GM04503 (cell line): ENCODE measurements at regions not wholly inside any gene's neighbourhood (a gene's known extent, or its start where the extent isn't known, plus 50 kb on each side); places are given as distances from the start of the nearest gene placed in this dataset.

Experiments
- DNase-seq: peaks from one replicate; pipeline ENCODE4 v3.0.0-alpha.2; 2012; ENCODE audit warnings: low read depth

DNA sequence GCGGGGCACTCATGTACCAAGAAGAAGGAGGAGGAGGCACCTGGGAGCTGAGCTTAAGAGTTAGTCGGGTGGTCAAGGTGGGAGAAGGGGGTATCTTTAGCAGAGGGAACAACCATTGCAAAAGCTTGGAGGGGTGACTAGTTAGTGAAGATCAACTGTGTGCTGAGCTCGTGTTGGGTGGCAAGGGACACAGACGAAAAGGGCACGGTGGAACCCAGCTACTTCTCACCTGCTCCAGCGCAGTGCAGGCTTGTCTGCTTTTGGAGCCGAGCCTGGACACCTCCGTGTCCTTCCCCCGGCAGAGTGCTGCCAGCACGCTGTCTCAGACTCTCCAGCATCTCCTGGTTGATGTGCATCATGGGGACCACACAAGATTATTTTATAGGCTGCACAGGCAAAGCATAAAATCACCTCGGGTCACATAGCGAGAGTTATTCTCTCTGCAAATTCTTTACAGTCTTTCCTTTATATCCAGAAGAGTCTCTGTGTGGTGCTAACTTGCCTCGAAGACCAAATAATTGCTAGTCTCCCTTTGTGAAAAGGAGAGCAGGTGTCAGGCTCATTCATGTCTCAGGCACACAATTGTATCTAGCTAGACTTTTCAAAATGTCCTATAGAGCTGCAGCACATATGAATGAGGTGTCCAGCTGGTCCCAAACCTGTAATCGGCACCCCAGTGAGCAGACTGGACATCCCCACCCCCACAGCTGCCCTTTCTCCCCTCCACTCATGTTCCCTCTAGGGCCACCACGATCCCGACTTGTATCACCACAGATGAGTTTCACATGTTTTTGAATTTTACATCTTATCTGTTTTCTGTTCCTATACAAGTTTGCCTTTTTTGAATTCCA, 123.4 kb downstream of the CEBPB start:
- no peak for DNase-seq

DNA sequence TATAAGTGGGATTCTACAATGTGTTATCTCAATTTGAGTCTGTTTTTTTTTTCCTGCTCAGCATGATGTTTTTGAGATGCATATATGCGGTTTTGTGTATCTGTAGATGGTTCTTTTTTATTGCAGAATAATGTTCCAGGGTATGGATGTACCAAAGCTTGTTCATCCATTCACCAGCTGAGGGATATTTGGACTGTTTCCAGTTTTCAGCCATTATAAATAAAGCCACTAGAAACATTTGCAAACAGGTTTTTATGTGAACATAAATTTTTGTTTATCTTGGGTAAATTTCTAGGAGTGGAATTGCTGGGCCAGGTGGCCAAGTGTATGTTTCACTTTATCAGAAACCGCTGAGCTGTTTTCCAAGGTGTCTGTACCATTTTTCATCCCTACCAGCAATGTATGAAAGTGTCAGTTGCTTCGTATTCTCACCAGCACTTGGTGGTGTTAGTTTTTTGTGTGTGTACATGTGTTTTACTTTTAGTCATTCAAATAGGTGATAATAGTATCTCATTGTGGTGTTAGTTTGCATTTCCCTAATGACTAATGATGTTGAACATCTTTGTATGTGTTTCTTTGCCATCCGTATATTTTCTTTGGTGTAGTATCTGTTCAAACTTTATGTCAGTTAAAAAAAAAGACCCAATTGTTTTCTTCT, 124.2 kb downstream of the CEBPB start:
- no peak for DNase-seq

DNA sequence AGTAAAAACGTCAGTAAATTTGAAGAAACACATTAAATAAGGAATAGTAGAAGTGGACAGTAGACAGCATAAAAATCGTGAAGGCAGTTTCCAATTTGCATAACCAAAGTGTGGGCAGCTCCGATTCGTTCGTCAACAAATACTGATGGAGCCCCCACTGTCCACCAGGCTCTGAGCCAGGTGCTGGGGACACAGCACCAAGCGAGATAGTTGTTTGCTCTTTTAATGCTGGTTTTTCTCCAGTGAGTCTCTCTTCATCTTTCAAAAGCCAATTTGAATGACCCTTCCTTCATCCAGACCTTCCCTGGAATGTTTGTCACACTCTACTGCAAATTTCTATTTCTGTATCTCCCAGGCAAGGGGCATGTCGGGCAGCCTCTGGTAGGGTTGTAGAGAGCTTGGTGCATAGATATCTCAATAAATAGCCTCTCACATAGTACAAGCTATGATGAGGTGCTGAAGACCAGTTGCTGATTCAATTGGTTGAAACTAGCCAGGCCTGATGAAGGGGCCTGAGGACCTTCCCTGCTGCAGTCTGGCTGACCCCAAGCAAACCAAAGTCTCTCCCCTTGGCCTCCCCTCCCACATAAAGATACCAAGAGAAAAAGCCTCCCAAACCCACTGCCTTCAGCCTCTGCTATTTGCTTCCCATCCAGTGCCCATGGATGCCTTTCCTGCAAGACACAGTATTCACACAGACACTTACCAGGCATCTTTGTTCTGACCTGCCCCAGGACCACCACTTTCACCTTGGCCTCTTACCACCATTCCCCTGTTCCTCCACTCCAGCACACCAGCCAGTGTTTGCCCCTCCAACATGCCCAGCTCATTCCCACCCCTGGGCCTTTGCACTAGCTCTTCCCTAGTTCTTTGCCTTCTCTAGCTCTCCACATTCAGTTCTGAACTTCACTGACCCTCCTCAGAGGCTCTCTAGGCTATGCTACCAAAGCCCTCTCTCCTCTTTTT, 125.2 kb downstream of the CEBPB start:
- DNase-seq = no peak

DNA sequence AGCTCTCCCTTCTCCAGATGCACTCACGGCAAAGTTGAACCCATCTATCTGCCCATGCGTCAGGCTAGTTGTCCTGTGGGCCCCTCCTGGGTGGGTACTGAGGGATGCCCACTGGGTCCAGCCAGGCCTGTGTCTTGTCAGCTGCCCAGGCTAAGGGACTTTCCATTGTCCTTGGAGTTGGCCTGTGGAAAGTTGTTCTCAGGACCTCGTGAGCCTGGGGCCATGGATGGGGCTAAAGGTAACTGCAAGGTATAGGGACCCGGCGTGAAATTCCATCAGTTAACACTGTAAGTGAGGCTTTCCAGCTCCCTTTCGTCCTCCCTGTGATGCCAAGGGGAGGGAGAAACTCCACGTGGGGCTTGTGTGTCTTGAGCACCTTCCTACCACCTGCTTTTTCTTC, 126.5 kb downstream of the CEBPB start:
- DNase-seq = no peak

DNA sequence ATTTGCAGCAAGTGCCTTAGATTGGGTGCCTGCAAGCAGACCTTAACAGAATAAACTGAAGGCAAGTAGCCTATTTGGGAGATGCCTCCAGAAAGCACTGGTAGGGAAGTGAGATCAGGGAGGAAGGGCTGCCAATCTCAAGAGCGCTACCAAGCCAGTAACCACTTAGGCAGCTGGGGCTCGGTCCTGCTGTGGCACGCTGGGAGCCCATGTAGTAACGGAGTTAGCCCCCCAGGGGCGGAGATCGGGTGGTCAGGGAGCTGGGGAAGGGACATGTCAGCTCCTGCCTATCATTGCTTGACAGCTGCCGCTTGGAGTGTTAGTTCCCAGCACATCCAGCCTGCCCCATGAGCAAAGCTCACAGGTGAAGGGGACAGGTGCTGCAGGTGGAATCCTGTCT, 127.0 kb downstream of the CEBPB start:
- no peak for DNase-seq

DNA sequence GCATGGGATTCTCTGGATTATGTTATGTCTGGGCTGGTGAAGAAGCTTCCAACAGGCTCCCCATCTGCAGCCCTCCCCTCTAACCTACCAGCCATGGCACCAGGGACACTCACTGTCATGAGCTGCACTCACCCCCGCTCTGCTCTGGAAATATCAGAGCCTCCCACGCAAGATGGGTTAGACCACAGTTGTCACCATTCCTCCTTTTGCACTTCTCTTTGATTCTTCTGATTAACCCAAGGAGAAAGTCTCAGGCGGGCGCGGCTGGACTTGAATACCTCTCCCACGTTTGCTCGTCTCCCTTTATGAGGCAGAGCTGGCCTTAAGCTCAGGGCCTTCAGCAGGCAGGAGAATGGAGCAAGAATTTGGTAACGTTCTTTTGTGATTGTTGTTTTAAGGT, 128.1 kb downstream of the CEBPB start:
- no peak for DNase-seq

DNA sequence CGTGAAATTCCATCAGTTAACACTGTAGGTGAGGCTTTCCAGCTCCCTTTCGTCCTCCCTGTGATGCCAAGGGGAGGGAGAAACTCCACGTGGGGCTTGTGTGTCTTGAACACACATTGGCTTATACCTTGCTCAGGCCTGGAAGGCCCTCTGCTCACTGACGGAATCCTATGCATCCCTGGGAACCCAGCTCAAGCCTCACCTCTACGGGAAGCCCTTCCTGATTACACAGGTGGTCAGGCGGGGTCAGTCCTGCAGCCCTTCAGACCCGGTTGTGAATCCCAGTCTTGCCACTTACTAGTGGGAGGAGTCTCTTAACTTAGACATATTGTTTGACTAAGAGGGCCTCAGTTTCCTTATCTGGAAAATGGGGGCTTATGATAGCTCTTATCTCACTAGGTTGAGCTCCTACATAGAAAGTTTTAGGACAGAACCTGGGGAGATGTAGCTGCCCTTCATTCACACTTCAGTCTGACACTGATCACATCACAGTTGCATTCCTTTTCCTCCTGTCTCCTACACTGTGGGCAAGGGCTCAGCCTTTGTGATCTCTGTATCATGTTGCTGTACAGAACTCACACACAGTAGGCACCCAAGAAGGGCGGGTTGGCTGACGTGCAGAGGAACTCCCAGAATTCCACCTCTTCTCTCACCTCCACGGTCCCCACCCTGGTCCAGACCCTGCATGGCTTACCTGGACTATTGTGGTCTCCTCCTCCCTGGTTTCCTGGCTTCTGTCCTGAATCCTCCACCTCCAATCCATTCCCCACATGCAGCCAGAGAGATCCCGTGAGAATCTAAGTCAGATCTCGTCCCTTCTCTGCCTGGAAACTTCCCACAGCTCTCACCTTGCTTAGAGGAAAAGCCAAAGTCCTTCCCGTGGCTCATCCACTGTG, 129.6 kb downstream of the CEBPB start:
- DNase-seq = no peak

DNA sequence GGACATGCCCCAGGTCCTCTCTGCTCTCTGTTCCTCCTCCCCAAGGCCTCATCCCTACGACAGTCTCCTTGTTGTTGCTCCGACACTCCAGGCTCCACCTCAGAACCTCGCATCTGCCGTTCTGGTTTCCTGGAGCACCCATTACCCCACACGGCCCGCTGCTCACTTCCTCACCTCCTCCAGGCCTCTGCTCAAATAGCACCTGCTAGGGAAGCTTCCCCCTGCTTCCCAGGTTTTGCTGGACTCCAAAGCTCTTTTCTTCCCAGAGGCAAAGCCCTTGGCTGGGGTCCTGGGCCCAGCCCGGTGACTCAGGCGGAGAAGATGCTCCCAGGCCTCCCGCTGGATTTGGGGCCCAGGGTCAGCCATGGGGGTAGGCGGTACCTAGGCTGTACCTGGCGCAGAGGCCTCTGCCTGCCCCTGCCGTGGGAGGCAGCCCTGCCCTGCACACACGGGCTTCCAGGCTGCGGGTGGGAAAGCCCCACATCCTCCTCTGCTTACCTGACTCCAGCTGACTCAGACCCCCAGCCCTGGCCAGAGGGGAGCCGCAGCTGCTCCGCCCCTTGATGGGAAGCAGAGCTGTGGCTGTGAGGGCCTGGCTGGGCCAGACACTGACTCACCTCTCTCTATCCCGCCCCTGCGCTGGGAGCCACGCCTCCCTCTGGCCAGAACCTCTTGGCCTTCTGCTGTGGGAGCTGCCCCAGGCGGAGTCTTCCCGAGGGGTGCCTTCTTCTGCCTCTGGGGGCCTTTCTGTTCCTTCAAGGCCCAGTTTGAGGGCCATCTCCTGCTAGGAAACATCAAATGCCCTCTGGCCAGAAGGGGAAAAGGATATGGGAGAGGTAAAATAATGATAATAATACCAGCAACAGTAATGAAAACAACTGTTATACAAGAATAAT, 130.5 kb downstream of the CEBPB start:
- DNase-seq = no peak

DNA sequence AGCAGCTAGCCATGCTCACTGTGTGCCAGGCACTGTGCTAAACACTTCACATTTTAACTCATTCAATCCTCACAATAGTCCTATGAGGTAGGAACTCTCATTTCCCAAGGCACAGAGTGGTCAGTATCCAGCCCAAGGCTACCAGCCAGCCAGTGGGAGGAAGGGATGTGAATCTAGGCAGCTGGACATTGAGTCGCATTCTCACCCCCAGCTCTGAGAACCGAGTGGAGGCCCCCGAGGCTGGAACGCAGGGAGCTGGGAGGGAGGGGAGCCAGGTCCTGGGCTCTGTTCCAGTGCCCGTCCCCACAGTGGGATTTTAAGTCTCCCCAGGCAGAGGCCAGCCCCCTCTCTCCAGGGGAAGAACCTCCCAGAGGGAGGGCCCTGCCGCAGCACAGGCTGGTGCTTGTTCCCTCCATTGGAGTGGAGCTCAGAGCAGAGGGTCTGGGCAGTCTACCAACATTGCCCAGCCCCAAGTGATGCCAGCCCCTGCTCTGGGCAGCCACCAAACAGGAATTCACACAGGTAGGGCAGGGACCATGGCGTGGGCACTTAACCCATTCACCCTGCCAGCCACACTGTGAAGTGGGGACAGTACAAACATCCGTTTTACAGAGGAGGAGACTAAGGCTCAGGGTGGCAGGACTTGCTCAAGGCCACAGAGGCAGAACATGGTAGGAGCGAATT, 131.3 kb downstream of the CEBPB start:
- no peak for DNase-seq

DNA sequence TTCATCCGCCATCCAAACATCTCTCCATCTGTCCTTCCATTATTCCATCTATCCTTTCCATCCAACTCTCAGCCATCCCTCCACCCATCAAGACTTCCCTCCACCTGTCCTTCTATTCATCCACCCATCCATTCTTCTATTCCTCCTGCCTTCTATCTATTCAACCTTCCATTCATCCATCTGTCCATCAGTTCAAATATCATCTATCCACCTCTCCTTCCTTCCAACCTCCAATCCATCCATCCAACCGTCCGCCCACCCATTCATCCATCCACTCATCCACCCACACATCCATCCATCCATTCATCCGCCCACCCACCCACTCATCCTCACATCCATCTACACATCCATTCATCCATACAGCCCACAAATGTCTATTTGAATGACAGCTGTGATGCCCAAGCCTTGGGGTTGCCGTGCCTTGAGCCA, 132.1 kb downstream of the CEBPB start:
- DNase-seq = no peak

DNA sequence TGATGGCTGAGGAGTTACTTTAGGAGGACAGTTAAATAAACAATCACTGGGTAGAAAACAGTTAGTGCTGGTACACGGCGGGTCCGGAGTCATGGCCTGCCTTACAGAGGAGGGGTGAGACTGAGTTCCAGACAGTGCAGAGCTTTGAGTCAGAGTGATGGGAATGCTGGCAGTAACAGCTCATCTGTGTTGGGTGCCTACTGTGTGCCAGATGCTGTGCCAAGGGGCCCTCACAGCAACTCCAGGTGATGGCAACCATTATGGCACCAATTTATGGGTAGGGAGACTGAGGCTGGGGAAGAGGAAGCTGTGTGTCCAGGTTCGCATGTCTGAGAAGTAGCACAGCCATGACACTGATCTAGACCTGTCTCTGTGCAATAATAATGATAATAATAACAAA, 132.6 kb downstream of the CEBPB start:
- no peak for DNase-seq

DNA sequence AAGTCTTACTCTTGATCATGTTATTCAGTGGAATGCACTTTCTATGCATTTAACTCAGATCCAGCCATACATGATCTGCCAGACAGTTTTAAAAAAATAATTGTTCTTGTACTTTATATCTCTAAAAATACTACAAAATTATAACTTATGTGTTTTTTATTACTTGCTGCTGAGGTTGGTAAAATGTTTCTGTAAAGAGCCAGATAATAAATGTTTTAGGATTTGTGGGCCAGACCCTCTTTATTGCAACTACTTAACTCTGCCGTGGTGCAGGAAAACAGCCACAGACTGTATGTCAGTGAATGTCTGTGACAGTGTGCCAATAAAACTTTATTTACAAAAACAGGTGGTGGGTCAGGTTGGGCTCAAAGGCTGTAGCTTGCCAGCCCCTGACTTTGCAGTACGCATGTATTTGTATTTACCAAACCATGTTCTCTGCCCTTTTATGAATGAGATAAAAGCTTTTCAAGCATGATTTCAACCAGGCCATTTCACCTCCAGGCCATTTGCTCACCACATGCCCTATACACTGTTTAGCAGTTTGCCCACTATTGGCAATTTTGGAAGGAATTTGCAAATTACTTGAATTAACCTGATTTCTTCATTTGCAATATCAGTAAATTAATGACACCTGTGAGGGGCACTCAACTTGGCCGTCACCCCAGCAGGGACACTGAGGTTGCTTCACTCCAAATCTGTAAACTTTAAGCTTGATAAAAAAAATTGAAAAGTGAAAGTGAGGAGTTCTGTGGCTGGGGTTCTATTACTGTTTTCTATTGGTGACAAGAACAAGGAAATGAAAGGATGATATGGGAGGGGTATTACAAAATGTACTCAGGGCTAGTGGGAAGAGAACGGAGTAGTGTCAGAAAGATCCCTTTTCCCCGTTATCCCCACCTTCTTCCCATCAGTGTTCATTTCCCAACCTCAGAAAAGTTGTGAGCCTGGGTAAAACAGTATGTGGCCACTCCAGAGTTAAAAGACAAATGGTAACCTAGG, 133.4 kb downstream of the CEBPB start:
- no peak for DNase-seq

DNA sequence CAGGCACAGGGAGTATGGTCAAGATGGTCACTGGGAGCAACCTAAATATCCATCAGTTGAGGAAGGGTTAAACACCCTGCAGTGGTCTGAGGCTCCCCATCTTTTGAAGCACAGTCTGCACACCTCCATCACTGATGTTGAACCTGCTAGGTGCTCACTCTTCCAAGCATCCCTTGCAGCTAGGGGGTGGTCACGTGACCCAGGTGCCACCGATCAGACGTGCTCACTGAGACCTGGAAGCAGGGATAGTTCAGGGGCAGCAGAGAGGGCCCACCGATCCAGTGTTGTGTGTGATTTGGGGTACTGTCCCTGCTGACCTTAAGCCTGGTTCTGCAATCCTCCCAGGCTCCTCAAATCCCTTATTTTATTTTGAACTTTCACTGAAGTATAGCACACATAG, 134.6 kb downstream of the CEBPB start:
- DNase-seq = no peak

DNA sequence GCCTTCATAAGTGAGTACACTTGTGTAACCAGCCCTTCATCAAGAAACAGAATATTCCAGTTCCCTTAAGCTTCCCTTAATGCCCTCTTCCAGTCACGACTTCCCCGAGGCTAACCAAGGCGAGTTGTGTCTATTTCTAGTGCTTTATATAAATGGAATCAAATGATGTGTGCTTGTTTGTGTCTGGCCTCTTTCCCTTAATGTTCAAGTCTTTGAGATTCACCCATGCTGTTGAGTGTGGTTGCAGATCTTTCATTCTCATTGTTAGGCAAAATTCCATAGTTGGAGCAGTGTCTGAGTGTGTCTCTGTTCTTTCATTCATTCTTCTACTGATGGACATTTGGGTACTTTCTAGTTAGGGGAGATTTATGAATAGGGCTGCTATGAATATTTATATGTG, 135.0 kb downstream of the CEBPB start:
- DNase-seq = no peak

DNA sequence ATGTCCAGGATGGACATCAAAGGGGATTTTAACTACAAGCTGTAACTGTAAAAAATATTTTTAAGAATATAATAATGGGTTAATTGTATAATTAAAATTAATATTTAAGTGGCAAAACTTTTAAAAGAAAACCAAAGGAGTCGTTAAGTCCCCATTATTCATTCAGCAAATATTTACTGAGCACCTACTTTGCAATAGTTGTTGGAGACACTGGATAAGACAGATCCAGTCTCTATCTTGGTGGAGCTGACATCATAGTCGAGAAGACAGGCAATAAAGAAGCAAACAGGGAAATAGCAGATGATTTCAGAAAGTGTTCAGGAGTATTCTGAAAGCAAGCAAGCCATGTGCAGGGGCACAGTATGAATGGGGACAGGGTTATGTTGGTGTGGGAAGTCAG, 137.0 kb downstream of the CEBPB start:
- no peak for DNase-seq

DNA sequence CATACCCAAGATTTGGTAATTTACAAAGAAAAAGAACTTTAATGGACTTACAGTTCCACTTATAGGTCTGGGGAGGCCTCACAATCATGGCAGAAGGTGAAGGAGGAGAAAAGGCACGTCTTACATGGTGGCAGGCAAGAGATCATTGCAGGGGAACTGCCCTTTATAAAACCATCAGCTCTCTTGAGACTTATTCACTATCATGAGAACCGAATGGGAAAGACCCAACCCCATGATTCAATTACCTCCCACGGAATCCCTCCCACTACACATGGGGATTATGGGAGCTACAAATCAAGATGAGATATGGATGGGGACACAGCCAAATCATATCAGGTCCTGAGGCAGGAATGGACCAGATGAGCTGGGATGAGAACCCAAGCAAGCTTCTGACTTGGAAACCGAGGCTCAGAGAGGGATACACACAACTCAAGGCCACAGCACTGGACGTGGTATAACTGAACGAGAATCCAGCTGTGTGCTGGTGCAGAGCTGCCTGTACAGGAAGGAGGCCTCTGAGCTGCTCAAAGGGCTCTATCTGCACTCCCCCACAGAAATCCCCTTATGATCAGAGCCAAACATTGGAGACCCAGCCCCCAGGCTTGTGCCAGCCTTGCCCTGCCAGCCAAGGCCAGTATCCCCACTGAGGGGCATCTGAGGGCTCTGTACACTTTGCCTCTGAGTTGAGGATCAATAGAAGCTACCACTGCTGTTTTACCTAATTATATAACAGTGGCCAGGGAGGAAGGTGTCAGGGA, 137.8 kb downstream of the CEBPB start:
- DNase-seq = no peak

DNA sequence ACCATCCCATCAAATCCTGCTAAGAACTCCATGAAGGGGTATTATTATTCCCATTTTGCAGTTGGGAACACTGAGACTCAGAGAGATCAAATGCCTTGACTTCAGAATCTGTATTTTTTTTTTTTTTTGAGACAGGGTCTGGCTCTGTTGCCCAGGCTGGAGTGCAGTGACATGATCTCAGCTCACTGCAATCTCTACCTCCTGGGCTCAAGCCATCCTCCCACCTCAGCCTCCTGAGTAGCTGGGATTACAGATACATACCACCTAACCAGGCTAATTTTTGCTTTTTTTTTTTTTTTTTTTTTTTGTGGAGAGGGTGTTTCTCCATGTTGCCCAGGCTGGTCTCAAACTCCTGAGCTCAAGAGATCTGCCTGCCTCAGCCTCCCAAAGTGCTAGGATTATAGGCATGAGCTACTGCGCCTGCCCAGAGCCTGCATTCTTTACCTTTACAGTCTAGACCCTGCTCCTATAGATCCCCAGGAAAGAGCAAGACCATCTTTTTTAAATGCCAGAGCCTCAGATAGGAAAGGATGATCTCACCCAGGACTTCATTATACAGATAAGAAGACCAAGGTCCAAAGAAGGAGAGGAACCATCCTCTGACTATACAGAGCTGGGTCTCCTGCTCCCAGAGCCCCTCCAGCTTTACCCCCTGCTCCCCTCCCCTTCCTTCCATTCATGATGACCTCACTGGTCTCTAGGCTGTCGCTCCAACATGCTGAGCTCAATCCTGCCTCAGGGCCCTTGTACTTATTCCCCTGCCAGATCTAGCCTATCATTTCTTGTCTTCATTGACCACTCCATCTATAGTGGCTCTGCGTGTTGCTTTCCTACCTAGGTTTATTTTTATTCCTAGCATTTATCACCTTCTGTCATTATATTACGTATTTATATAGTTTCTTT, 138.6 kb downstream of the CEBPB start:
- DNase-seq = no peak
